ENCODE measurements at regions not wholly inside any gene's neighbourhood (a gene's known extent, or its start where the extent isn't known, plus 50 kb on each side); places are given as distances from the start of the nearest gene placed in this dataset.
A peak's percentile ranks its signal among the peaks of the same experiment; 100 is the strongest.
"Not testable (repeated sequence)": the region's sequence is repeated elsewhere in the genome, so short reads cannot be mapped to it uniquely, and the experiment has no call there.

DNA sequence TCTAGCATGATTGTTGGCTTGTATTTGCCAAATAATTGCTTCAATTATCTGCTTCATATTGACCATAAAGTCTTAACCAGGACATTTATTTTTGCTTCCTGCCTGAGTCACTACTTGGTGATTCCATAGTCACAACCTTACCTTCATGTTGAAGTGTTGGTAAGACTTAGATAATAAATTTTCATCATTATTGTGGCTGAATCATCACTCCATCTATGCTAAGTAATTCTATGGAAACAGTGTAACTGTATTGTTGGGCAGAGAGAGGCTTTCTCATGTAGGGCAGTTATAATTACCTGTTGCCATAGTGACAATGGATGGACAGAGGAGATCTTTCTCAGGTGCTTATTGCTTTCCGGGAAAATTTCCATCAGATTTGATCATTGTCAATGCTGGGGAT is 330.7 kb upstream of the LRRC3B start:
- peak; percentile 53 to 68 for DNase-seq

DNA sequence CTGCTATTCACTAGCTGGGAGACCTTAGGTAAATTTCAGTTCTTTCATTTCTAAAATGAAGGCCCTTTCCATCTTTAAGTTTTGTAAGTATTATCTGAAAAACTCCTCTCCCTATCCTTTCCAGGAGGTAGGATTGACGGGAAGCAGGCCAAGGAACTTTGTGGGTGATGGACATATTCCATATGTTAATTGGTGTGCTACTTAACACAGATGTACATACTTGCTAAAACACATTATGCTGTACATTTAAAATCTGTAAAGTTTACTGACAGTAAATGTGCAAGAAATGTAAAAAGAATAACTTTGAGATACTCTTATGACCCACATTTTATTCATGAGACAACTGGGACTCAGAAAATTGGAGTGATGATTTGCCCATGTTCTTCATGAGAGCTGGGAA is 329.8 kb upstream of the LRRC3B start:
- no peak for DNase-seq

- DNase-seq, result no peak
Observed at GRCh38 chr3:26293329-26293844, 329.2 kb upstream of the LRRC3B start.

- DNase-seq, result no peak
Observed at GRCh38 chr3:26307192-26307591, 315.4 kb upstream of the LRRC3B start.

DNA sequence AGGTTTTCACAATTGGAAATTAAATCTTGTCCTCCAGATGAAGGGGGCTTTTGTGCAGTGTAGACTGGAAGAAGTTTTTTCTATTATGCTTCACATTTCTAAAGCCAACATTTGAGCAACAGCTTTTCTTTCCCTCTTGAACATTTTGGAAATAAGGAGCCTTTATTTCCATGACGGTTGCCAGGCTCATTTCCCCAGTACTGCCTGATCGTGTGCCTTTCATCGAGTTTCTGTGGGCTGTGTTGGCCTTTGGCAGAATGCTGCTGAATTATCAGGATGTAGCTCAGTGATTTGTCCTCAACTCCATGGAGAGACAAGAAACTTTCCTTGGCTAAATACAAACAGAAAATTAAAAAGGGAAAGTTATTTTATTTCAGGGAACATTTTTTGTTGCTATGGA is 314.8 kb upstream of the LRRC3B start:
- DNase-seq, result no peak

GRCh38 chr3:26308454-26308853 is 314.1 kb upstream of the LRRC3B start:
- no peak for DNase-seq

- not testable (repeated sequence) for DNase-seq
Observed at GRCh38 chr3:26309536-26309935, 313.0 kb upstream of the LRRC3B start.

DNA sequence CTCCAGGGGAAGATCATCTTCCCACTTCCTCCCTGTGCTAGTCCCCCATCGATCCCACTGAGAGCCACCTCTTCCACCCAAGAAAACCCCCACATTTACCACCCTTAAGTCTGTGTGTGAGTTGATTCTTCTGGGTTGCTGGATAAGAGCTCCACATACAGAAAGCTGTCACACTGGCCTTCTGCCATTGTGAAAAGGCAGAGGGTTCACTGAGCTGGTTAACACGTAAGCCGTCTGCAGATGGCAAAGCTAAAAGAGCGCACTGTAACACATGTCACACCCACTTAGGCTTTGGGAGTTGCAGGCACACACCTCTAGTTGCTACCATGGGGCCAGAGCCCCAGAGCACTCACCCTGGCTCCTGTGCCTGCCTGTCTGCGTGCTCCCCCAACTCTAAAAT is 309.8 kb upstream of the LRRC3B start:
- no peak for DNase-seq

DNA sequence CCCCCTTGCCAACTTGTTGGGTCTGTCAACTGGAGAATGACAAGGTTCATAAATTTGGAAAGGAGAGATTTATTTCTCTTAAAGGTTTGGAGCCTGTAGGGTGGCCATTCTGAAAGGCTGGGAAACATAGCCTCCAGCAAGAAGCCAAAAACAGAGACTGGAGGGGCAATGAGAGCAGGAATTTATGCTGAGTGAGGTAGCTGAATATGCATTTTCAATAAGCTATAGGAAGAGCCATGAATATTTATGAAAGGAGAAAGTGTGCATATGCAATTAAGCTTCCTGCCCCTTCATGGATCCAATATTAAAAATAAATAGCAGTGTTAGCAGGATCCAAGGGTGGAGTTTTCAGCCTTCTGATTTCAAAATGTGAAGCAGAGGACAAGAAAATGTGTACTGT is 306.1 kb upstream of the LRRC3B start:
- no peak for DNase-seq

DNA sequence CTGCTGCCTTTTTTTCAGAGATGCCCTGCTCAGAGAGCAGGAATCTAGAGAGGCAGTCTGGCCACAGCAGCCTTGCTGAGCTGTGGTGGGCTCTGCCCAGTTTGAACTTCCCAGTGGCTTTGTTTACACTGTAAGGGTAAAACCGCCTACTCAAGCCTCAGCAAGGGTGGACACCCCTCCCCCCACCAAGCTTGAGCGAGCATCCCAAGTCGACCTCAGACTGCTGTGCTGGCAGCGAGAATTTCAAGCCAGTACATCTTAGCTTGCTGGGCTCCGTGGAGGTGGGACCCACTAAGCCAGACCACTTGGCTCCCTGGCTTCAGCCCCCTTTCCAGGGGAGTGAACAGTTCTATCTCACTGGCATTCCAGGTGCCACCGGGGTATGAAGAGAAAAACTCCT is 298.8 kb upstream of the LRRC3B start:
- DNase-seq, result not testable (repeated sequence)

- no peak for DNase-seq
Observed at GRCh38 chr3:26340001-26340400, 282.6 kb upstream of the LRRC3B start.

GRCh38 chr3:26343647-26344046 is 278.9 kb upstream of the LRRC3B start:
- no peak for DNase-seq

DNA sequence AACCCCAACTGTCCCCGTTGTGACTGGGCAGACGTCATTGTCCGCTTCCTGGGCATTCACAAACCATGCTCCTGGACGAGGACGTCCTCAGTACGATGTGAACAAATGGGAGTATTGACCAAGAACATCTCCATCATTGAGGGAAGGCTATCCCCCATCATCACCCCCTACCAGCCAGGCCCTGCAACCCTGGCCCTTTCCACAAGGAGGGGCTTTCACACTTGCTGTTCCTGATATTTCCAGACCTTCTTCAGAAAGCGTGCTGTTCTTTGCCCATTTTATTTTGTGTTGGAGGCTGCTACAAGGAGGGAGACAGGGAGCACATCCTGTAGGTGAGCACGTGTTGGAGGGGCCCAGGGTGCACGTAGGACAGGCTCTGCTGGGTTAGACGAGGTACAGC is 277.0 kb upstream of the LRRC3B start:
- DNase-seq, result no peak

DNA sequence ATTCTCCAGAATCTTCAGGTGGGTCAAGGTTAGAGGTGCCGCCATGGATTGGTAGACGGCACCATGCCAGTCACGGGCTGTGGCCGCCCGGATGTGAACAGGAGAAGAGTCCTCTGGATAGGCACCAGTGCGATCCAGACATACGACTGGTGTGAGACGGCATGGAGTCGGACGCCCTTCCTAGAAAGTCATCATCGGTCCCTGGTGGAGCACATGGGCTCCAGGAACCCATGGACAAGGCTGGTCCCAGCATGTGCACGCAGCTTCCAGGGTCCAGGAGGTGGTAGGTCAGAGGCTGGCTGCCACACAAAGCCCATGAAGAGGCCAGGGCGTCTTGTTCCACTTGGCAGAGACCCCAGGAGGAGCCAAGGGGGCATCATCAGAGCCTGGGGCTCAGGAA is 276.1 kb upstream of the LRRC3B start:
- DNase-seq, result no peak

GRCh38 chr3:26347150-26347549 is 275.4 kb upstream of the LRRC3B start:
- DNase-seq, result no peak

DNA sequence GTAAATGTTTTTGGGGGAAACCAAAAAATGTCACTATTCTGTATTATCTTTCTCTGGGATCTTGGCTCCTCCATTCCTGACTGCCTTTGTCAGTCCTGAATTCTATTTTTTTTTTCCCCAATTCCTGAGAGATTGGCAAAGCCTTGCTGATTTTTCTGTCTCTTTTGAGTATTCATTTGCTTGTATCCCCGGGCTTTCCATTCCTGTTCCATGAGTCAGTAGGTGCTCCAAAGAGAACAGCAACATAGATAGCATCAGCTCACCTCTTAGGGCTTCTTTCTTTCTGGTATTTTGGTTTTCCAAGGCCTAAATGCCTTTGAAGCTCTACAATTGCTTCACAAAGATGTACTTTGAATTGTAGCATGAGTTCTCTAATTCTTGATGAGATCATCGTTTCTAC is 271.7 kb upstream of the LRRC3B start:
- DNase-seq, result no peak

GRCh38 chr3:26353097-26353496 is 269.5 kb upstream of the LRRC3B start:
- DNase-seq, result no peak

DNA sequence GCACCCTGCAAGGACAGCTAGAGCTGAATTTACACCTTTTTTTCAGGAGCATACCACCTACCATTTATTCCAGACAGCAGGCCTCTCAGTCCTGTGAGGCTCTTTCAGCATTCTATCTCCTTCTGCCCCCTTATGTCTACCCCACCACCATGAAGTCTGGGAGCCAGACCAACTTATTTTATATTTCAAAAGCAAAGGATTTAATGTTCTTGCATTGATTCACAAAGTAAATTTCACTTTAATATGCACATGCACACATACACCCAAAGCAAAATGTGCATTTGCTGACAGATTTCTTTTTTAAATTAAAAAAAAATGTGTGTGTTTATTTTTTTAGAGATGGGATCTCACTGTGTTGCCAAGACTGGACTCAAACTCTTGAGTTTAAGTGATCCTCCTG is 264.2 kb upstream of the LRRC3B start:
- no peak for DNase-seq

DNA sequence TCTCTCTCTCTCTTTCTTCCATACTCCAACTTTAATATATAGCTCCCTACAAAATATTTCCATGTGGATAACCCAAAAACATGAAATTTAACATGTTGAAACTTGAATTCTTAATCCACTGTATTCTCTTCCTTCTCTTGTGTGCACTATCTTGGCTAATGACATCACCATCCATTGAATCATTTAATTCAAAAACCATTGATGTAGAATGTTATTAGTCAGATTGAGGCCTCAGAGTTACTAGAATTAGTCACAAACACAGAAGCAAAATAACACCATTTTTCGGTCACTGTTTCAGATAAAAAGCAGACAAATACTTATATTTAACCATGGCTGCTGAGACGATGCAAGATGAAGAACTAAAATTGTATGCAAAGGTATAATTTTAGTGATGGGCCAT is 256.9 kb upstream of the LRRC3B start:
- no peak for DNase-seq

DNA sequence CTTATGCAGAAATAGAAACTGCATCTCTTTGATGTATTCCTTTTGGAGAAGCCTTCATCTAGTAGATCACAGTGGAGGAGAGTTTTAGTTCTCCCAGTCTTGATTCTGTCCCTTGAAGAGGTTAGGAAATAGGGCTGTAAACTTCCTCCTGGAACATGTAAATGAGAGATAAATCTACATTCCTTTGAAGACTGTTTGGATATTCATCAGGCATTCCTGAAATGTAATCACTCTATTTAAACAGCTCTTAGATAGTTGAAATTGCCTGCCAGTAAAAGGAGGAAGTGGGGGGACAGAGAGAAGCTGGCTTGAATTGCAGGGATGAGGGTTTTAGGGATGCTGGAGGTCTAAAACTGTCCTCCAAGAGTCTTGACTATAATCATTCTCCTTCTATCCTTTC is 254.3 kb upstream of the LRRC3B start:
- no peak for DNase-seq

DNA sequence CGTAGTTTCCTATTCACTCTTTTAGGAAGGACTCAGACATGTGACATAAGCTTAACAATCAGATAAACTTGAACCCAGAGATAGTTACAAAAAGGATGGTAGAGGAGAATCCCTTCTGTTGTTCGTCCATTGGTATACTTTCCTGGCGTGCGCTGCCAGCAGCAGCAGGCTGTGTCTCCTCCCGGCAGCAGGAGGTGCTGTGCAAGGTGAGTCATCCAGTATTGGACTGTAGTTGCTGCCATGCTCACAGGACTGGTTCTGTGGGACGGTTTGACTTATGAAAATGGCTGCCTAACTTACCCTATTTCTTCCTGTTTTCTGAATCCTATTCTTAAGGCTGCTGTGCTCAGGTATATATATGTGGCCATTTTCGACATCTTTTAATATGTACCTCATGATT is 253.4 kb upstream of the LRRC3B start:
- DNase-seq, result no peak

GRCh38 chr3:26375843-26376530 is 246.6 kb upstream of the LRRC3B start:
- peak in 1 of 2 experiments; percentile 7 for DNase-seq

DNA sequence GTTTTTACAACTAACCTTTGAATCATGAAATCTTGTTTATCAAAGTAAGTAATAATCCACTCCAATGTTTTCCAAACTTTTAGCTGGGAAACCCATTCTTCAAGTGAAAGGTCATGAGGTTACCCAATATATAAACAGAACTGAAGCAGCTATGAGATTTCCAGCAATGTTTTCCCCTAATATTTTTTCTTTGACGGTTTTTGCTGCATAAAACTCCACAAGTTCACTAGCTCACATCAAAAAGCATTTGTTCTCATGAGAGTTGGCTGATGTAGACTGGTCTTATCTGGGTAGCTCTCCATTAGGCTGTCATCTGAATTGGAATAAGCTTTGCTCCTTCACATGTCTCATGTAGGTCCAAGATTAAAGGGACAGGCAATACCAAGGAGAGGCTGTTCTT is 241.2 kb upstream of the LRRC3B start:
- no peak for DNase-seq

- DNase-seq, result no peak
Observed at GRCh38 chr3:26406636-26407035, 215.9 kb upstream of the LRRC3B start.

DNA sequence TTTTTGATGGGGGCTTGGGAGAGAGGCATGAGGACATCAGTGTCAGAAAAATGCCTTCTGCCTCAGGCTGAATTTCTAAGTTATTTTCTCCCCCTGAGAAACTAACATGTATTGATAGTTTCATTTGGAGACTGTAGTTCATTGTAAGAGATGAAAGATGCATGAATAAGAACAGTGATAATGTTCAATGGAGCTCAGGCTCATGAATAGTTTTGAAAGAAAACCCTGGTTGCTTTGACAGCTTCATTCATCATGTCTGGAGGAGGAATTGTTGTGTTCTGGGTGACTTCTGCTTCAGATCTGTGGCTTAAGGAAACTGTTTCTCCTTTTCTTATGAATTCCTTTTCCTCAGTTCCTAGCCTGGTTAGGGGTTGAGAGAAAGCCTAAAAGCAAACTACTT is 204.0 kb upstream of the LRRC3B start:
- DNase-seq, result no peak
